ENCODE measurements at regions not wholly inside any gene's neighbourhood (a gene's known extent, or its start where the extent isn't known, plus 50 kb on each side); places are given as distances from the start of the nearest gene placed in this dataset.

DNA sequence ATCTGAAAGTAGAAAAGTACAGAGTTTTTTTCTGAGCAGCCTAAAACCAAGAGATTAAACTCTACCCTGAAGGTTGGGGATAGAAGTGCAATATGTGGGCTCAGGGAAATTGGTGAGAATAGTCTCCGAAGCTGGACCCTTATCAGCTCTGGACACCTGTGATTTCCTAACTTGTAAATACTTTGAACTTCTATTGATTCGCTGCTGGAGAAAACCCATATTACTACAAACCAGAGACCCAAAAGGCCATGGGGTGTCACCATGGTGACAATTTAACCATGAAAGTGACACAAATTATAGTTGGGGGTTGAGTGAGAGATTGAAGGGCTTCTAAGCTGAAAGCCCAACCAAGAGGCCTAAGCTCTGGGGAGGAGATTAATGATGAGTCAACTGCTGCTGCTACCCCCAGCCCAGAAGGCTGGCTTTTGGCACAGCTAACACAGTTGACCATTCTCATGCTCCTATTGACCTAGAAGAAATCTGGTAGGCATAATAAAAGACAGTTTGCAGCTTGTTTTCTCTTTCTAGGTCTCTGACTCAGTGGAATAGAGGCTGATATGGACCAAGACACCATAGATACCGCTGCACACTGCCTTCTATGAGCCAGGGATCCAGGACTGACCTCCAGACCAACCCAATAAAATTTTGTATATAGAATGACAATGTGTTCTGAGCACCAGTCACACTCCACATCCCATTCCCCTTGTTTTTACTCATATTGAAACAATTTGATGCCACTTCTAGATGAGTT is 131.9 kb upstream of the FNDC3A start:
- no peak overlapping the region for H3K27ac ChIP-seq
- TF ChIP-seq, protein P1, sequence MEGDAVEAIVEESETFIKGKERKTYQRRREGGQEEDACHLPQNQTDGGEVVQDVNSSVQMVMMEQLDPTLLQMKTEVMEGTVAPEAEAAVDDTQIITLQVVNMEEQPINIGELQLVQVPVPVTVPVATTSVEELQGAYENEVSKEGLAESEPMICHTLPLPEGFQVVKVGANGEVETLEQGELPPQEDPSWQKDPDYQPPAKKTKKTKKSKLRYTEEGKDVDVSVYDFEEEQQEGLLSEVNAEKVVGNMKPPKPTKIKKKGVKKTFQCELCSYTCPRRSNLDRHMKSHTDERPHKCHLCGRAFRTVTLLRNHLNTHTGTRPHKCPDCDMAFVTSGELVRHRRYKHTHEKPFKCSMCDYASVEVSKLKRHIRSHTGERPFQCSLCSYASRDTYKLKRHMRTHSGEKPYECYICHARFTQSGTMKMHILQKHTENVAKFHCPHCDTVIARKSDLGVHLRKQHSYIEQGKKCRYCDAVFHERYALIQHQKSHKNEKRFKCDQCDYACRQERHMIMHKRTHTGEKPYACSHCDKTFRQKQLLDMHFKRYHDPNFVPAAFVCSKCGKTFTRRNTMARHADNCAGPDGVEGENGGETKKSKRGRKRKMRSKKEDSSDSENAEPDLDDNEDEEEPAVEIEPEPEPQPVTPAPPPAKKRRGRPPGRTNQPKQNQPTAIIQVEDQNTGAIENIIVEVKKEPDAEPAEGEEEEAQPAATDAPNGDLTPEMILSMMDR (conservative IDR thresholded peaks at IDR 0.05): no peak
- TF ChIP-seq ZFX (IDR thresholded peaks at IDR 0.05): no peak

- no peak overlapping the region for H3K27ac ChIP-seq
- TF ChIP-seq ZFX (IDR thresholded peaks at IDR 0.05): no peak
- TF ChIP-seq, protein P1 (conservative IDR thresholded peaks at IDR 0.05): no peak
Observed at GRCh38 chr13:48844676-48845075, 131.0 kb upstream of the FNDC3A start.

DNA sequence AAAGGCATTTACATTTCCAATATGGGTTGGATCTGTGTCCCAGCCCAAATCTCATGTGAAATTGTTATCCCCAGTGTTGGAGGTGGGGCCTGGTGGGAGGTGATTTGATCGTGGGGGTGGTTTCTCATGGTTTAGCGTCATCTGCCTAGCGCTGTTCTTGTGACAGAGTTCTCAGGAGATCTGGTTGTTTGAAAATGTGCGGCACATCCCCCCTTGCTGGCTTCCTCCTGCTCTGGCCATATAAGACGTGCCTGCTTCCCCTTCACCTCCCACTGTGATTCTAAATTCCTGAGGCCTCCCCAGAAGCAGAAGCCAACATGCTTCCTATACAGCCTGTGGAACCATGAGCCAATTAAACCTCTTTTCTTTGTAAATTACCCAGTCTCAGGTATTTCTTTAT is 126.2 kb upstream of the FNDC3A start:
- no peak overlapping the region for H3K27ac ChIP-seq

DNA sequence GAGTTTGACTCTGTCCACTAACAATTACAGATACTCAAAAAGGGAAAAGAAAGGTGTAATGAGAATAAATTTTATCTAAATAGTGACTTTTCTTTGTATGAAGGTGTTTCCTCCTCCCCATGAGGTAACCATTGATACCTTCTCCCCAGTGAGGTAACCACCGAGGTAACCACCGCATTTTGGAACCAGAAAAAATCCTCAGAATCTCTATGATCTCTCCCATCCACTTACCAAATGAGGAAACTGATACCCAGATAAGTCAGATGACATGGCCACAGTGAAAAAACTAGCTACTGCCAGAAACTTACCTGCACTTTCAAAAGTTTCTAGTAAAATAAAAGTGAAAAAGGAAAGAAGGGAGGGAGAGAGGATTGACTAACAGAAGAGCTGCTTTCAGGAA is 124.0 kb upstream of the FNDC3A start:
- TF ChIP-seq, protein P1 (conservative IDR thresholded peaks at IDR 0.05): no peak
- TF ChIP-seq ZFX (IDR thresholded peaks at IDR 0.05): no peak
- H3K27ac ChIP-seq: no peak overlapping the region

More for the DNA sequence above, 126.2 kb upstream of the FNDC3A start:
- TF ChIP-seq, protein P1 (conservative IDR thresholded peaks at IDR 0.05): no peak
- TF ChIP-seq ZFX (IDR thresholded peaks at IDR 0.05): no peak

DNA sequence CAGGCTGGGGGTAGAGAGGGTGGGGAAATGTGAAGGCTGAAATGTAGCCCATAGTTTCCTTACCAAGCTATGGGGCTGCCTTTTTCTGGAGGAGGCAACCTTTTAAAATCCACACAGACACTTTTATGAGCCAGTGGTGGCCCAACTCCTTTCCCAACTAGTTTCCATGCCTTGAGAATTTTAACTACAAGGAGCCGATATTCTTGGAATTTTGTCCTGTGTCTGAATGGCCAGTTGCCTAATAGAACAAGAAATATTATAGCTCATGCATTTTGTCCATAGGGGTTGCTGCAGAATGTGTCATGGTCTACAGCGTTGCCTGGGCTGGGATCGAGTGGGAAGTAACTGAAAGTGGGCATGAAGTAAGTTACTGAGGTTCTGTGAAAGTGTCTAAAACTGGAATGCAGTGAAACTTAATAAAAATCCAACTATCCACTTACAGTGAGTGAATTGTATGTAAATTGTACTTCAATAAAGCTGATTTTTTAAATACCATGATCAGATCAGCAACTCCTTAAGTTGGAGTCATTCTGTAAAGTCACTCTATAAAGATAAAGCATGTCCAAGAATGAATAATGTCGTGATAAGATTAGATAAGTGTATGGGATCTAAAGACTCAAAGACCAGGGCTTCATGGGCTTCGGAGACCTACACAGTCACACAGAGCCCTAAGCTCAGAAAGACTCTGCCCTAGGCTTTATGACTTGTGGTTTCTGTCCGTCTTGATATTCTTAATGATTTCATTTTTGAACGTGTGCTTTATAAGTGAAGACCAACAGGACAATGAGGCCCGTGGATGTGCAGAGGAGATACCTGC is 122.6 kb upstream of the FNDC3A start:
- TF ChIP-seq ZFX (IDR thresholded peaks at IDR 0.05): no peak
- TF ChIP-seq, protein P1 (conservative IDR thresholded peaks at IDR 0.05): no peak
- no peak overlapping the region for H3K27ac ChIP-seq

GRCh38 chr13:48853728-48854102 is 122.0 kb upstream of the FNDC3A start:
- TF ChIP-seq ZFX (IDR thresholded peaks at IDR 0.05): no peak
- TF ChIP-seq, protein P1 (conservative IDR thresholded peaks at IDR 0.05): no peak
- H3K27ac ChIP-seq: no peak overlapping the region

DNA sequence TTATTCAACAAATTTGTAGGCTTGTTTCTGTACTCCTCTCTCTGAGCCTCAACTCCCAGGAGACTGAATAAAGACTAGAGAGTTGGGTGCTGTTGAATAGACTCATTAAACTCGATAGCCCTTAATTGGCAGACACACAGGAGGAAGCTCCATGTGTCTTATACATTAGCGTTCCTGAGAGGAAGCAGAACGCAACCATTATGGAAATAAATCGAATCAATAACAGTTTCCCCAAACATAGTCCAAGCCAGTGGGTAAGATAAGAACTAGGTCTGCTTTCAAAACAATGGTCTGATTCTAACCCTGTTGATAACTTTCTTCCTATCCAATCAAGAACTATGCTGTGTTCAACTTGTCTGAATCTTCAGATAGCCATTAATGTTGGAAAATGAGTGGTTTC is 118.1 kb upstream of the FNDC3A start:
- H3K27ac ChIP-seq: no peak overlapping the region
- TF ChIP-seq ZFX (IDR thresholded peaks at IDR 0.05): no peak
- TF ChIP-seq, protein P1 (conservative IDR thresholded peaks at IDR 0.05): no peak
